ENCODE measurements at regions not wholly inside any gene's neighbourhood (a gene's known extent, or its start where the extent isn't known, plus 50 kb on each side); places are given as distances from the start of the nearest gene placed in this dataset.

- H3K27ac ChIP-seq = no peak overlapping the region
- CTCF ChIA-PET = no interaction called here
- TF ChIP-seq CTCF (conservative IDR thresholded peaks at IDR 0.05; ENCODE audit: low read depth) = no peak
- POLR2A ChIA-PET (ENCODE audit: low non-redundant PET) = no interaction called here
- no peak for DNase-seq (ENCODE audit: low spot score)
Observed at GRCh38 chr3:13688824-13689223, 139.9 kb downstream of the FBLN2 start.

DNA sequence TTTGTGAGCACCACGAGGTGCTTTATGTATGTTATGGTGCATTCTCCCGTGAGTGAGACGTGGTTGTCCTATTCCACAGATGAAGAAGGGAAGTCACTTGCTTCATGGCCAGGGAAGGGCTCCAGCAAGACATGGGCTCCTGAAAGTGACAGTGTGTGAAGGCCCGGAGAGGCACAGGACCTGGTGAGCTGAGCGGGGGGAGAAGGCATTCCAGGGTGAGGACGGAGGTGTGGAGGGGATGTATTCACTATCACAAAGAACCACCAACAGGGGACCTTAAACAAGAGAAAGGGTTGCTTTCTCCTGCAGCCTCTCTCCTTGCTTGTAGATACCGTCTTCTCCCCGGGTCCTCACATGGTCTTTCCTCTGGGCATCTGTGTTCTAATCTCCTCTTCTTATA, 139.1 kb downstream of the FBLN2 start:
- CTCF ChIA-PET = interaction anchor here (0.6 kb wide), 1 partner anchor 10 kb away, joined by 11 read pairs; no protein-coding TSS in a partner anchor
- no peak for TF ChIP-seq CTCF (conservative IDR thresholded peaks at IDR 0.05; ENCODE audit: low read depth)
- no peak overlapping the region for H3K27ac ChIP-seq
- DNase-seq (ENCODE audit: low spot score) = no peak
- POLR2A ChIA-PET (ENCODE audit: low non-redundant PET) = no interaction called here

Data from RWPE1 (cell line).